22Rv1 (cell line): ENCODE measurements at regions not wholly inside any gene's neighbourhood (a gene's known extent, or its start where the extent isn't known, plus 50 kb on each side); places are given as distances from the start of the nearest gene placed in this dataset.

Source experiments
- CTCF ChIP-seq: fragments of 450-650 bp; IDR thresholded peaks from 2 replicates; pipeline ENCODE4 v1.5.1; 2017; ENCODE audit warnings: mild to moderate bottlenecking
- ZFX ChIP-seq: fragments of 450-650 bp; IDR thresholded peaks from 2 replicates; pipeline ENCODE4 v1.6.1; 2017; ENCODE audit warnings: antibody characterized with exemption, borderline replicate concordance

GRCh38 chrX:66410806-66411205 lies 228.1 kb downstream of the EDA2R start:
- no peak for TF ChIP-seq CTCF
- TF ChIP-seq ZFX: no peak
